HEK293T (cell line): ENCODE measurements at regions not wholly inside any gene's neighbourhood (a gene's known extent, or its start where the extent isn't known, plus 50 kb on each side); places are given as distances from the start of the nearest gene placed in this dataset.

Experiments
- CTCF ChIA-PET: fragments of 350-600 bp; formaldehyde crosslinking; extraction: SDS; loops from one replicate; lab custom pipeline; 2021; ENCODE audit warnings: antibody characterized with exemption, inconsistent platforms; lab: Yijun Ruan, JAX
- POLR2A ChIA-PET: fragments of 350-600 bp; formaldehyde crosslinking; extraction: SDS; loops from one replicate; lab custom pipeline; 2020; ENCODE audit warnings: antibody characterized with exemption, inconsistent platforms; lab: Yijun Ruan, JAX
- DNase-seq: peaks from one replicate; pipeline ENCODE4 v3.0.0; 2012; ENCODE audit warnings: mixed read lengths; ENCODE audit errors: extremely low spot score
- ARNT ChIP-seq: fragments of 450-650 bp; IDR thresholded peaks from 2 replicates; pipeline ENCODE4 v1.6.1; 2017; ENCODE audit warnings: mild to moderate bottlenecking
- BHLHE40 ChIP-seq: fragments of 450-650 bp; IDR thresholded peaks from 2 replicates; pipeline ENCODE4 v1.6.1; 2016; ENCODE audit warnings: mild to moderate bottlenecking, moderate library complexity, borderline replicate concordance
- CTBP1 ChIP-seq: fragments of 450-650 bp; IDR thresholded peaks from 2 replicates; pipeline ENCODE4 v1.6.1; 2016; ENCODE audit warnings: borderline replicate concordance
- ELF4 ChIP-seq: fragments of 450-650 bp; IDR thresholded peaks from 2 replicates; pipeline ENCODE4 v1.6.1; 2017; ENCODE audit warnings: antibody characterized with exemption
- FOXA1 ChIP-seq: fragments of 450-650 bp; IDR thresholded peaks from 2 replicates; pipeline ENCODE4 v1.6.1; 2016; ENCODE audit warnings: mild to moderate bottlenecking
- FOXK2 ChIP-seq: fragments of 450-650 bp; IDR thresholded peaks from 2 replicates; pipeline ENCODE4 v1.6.1; 2016; ENCODE audit warnings: mild to moderate bottlenecking
- FOXM1 ChIP-seq: fragments of 450-650 bp; IDR thresholded peaks from 2 replicates; pipeline ENCODE4 v1.6.1; 2017; ENCODE audit warnings: mild to moderate bottlenecking, borderline replicate concordance
- HDGF ChIP-seq: fragments of 450-650 bp; IDR thresholded peaks from 2 replicates; pipeline ENCODE4 v1.6.1; 2017; ENCODE audit warnings: antibody characterized with exemption, borderline replicate concordance
- L3MBTL2 ChIP-seq: fragments of 450-650 bp; conservative IDR thresholded peaks from 2 replicates; pipeline ENCODE4 v1.6.1; 2016; ENCODE audit warnings: mild to moderate bottlenecking
- LEF1 ChIP-seq: fragments of 450-650 bp; IDR thresholded peaks from 2 replicates; pipeline ENCODE4 v1.6.1; 2017; ENCODE audit warnings: mild to moderate bottlenecking, borderline replicate concordance
- NFRKB ChIP-seq: fragments of 450-650 bp; IDR thresholded peaks from 2 replicates; pipeline ENCODE4 v1.6.1; 2016; ENCODE audit warnings: mild to moderate bottlenecking, moderate library complexity
- SP1 ChIP-seq: fragments of 450-650 bp; IDR thresholded peaks from 2 replicates; pipeline ENCODE4 v1.6.1; 2017
- SUZ12 ChIP-seq: fragments of 450-650 bp; IDR thresholded peaks from 2 replicates; pipeline ENCODE4 v1.6.1; 2016; ENCODE audit warnings: mild to moderate bottlenecking
- TARDBP ChIP-seq: fragments of 450-650 bp; IDR thresholded peaks from 2 replicates; pipeline ENCODE4 v1.6.1; 2016
- ZNF384 ChIP-seq: fragments of 450-650 bp; IDR thresholded peaks from 2 replicates; pipeline ENCODE4 v1.6.1; 2016
- TF ChIP-seq, protein P1 (sequence below): fragments of 450-650 bp; IDR thresholded peaks from 2 replicates; pipeline ENCODE4 v1.6.1; 2016

DNA sequence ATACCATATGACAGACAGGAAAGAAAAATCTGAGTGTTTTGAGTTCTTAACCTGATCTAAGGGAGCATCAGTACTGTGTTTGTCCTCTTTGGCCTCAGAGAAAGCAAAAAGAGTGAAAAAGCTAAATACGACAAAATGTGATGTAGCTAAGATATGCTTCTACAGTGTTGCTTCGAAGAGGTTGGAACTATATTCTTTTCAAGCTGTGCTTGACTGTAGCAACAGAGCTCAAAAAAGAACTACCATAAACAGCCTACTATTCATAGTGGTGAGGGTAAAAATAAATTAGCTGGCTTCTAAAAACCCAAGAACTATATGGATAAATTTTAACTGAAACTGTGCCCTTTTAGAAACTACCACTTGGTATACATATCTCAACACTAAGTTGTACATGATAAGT lies 881.8 kb upstream of the PCDH10 start:
- ChIA-PET CTCF (no interaction called here), POLR2A (no interaction called here)
- no peak for DNase-seq
- no peak for TF ChIP-seq ARNT
- TF ChIP-seq FOXM1, result no peak
- no peak for TF ChIP-seq CTBP1
- no peak for TF ChIP-seq L3MBTL2
- no peak for TF ChIP-seq FOXA1
- no peak for TF ChIP-seq FOXK2
- TF ChIP-seq ZNF384, result no peak
- no peak for TF ChIP-seq SUZ12
- TF ChIP-seq HDGF, result no peak
- TF ChIP-seq BHLHE40, result no peak
- no peak for TF ChIP-seq TARDBP
- no peak for TF ChIP-seq ELF4
- TF ChIP-seq, protein P1, sequence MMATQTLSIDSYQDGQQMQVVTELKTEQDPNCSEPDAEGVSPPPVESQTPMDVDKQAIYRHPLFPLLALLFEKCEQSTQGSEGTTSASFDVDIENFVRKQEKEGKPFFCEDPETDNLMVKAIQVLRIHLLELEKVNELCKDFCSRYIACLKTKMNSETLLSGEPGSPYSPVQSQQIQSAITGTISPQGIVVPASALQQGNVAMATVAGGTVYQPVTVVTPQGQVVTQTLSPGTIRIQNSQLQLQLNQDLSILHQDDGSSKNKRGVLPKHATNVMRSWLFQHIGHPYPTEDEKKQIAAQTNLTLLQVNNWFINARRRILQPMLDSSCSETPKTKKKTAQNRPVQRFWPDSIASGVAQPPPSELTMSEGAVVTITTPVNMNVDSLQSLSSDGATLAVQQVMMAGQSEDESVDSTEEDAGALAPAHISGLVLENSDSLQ, result no peak
- TF ChIP-seq NFRKB, result no peak
- TF ChIP-seq SP1, result no peak
- no peak for TF ChIP-seq LEF1

- DNase-seq, result no peak
- POLR2A ChIA-PET, result no interaction called here
- TF ChIP-seq LEF1 (no peak), FOXK2 (no peak), CTBP1 (no peak), SUZ12 (no peak), ARNT (no peak), SP1 (no peak), FOXA1 (no peak), ZNF384 (no peak), BHLHE40 (no peak), TARDBP (no peak), FOXM1 (no peak), HDGF (no peak), ELF4 (no peak), NFRKB (no peak), L3MBTL2 (no peak)
- TF ChIP-seq, protein P1, result no peak
- CTCF ChIA-PET, result no interaction called here
These were observed 879.6 kb upstream of the PCDH10 start for GRCh38 chr4:132269303-132269990.

DNA sequence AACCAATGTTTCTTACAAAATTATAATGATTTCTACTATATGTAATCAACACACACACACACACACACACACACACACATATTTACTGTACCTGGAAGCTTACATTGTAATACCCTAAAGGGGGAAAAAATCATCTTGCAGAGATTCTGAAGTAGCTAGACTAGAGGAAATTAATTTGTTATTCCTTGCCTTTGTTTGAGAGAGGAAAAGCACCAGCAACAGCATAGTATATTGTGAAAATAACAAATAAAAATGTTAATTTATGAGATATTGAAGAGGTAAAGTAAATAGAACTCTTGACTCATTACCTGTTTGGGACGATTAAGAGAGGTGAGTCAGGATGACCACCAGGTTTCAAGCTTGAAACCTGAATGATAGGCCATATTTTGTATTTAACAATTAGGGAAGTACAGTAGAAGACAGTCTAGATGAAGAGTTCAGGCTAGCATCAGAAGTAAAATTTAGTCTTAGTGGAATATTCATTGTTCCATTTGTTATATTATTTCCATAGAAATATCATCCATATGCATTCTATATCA lies 873.4 kb upstream of the PCDH10 start:
- CTCF ChIA-PET, result no interaction called here
- TF ChIP-seq NFRKB, result no peak
- no peak for TF ChIP-seq SUZ12
- no peak for TF ChIP-seq BHLHE40
- no peak for TF ChIP-seq CTBP1
- TF ChIP-seq SP1, result no peak
- TF ChIP-seq, protein P1, result no peak
- TF ChIP-seq L3MBTL2, result no peak
- no peak for TF ChIP-seq ELF4
- DNase-seq, result no peak
- POLR2A ChIA-PET, result no interaction called here

GRCh38 chr4:132276185-132276584 lies 872.9 kb upstream of the PCDH10 start:
- ChIA-PET POLR2A (no interaction called here), CTCF (no interaction called here)
- no peak for DNase-seq
- TF ChIP-seq SP1 (no peak), ZNF384 (no peak), SUZ12 (no peak), TARDBP (no peak), L3MBTL2 (no peak), HDGF (no peak), ARNT (no peak), FOXM1 (no peak), BHLHE40 (no peak), CTBP1 (no peak), ELF4 (no peak), NFRKB (no peak), LEF1 (no peak), FOXA1 (no peak), FOXK2 (no peak)
- TF ChIP-seq, protein P1, result no peak

- CTCF ChIA-PET, result no interaction called here
These were observed 872.1 kb upstream of the PCDH10 start for GRCh38 chr4:132276989-132277388.

More at GRCh38 chr4:132276989-132277388, 872.1 kb upstream of the PCDH10 start:
- POLR2A ChIA-PET, result no interaction called here
- no peak for DNase-seq
- TF ChIP-seq L3MBTL2, result no peak
- TF ChIP-seq, protein P1, result no peak
- no peak for TF ChIP-seq CTBP1
- TF ChIP-seq ELF4, result no peak
- no peak for TF ChIP-seq LEF1
- TF ChIP-seq ARNT, result no peak
- no peak for TF ChIP-seq SP1
